Neural cell (in vitro differentiated cells): ENCODE measurements at regions not wholly inside any gene's neighbourhood (a gene's known extent, or its start where the extent isn't known, plus 50 kb on each side); places are given as distances from the start of the nearest gene placed in this dataset.

Experiments used
- H2AFZ ChIP-seq: fragments of 200-600, 300-800 bp; sonication (generic), shearing (Covaris generic); 2 replicates; pipeline ENCODE4 v1.6.0; 2014; ENCODE audit warnings: low read depth, mild to moderate bottlenecking, antibody characterized with exemption, low read length, moderate library complexity
- H3F3A ChIP-seq: fragments of 200-600 bp; shearing (Covaris generic); 2 replicates; pipeline ENCODE4 v1.6.1; 2016; ENCODE audit warnings: mild to moderate bottlenecking, moderate library complexity, mixed read lengths, antibody characterized with exemption, low read length; ENCODE audit not compliant: insufficient read depth, poor library complexity, severe bottlenecking
- H3K27ac ChIP-seq: fragments of 200-600, 300-800 bp; sonication (generic), shearing (Covaris generic); 2 replicates; pipeline ENCODE4 v1.5.1; 2014; ENCODE audit warnings: mild to moderate bottlenecking, low read length, moderate library complexity
- H3K27me3 ChIP-seq: fragments of 300-800, 200-600 bp; sonication (generic), shearing (Covaris generic); 2 replicates; pipeline ENCODE4 v1.6.0; 2014; ENCODE audit warnings: mild to moderate bottlenecking, low read depth, low read length, moderate library complexity; ENCODE audit not compliant: insufficient read depth
- H3K36me3 ChIP-seq: fragments of 300-800, 200-600 bp; sonication (generic), shearing (Covaris generic); 2 replicates; pipeline ENCODE4 v1.5.1; 2014; ENCODE audit warnings: mild to moderate bottlenecking, antibody characterized with exemption, low read length, moderate library complexity; ENCODE audit not compliant: insufficient read depth
- H3K4me2 ChIP-seq: fragments of 300-800, 200-600 bp; sonication (generic), shearing (Covaris generic); 2 replicates; pipeline ENCODE4 v1.6.0; 2014; ENCODE audit warnings: mild to moderate bottlenecking, low read length
- H3K4me3 ChIP-seq: fragments of 300-800, 200-600 bp; sonication (generic), shearing (Covaris generic); 2 replicates; pipeline ENCODE4 v1.5.1; 2014; ENCODE audit warnings: mild to moderate bottlenecking, low read length, moderate library complexity
- H3K79me2 ChIP-seq: fragments of 200-600 bp; shearing (Covaris generic); replicated peaks from 2 replicates; pipeline ENCODE4 v1.6.0; 2014; ENCODE audit warnings: mild to moderate bottlenecking, low read length, moderate library complexity; ENCODE audit not compliant: insufficient read depth
- H3K9ac ChIP-seq: fragments of 300-800, 200-600 bp; sonication (generic), shearing (Covaris generic); 2 replicates; pipeline ENCODE4 v1.6.1; 2016; ENCODE audit warnings: mild to moderate bottlenecking, low read length, mixed read lengths
- H3K9me2 ChIP-seq: fragments of 200-600 bp; shearing (Covaris generic); 2 replicates; pipeline ENCODE4 v1.6.1; 2016; ENCODE audit warnings: mild to moderate bottlenecking, low read length, mixed read lengths; ENCODE audit not compliant: insufficient read depth
- H3K9me3 ChIP-seq: fragments of 200-600, 300-800 bp; sonication (generic), shearing (Covaris generic); 2 replicates; pipeline ENCODE4 v1.6.1; 2016; ENCODE audit warnings: mild to moderate bottlenecking, mixed run types, low read length, moderate library complexity, mixed read lengths
- H4K20me1 ChIP-seq: fragments of 200-600 bp; shearing (Covaris generic); 2 replicates; pipeline ENCODE4 v1.6.1; 2016; ENCODE audit warnings: mild to moderate bottlenecking, mixed run types; ENCODE audit not compliant: insufficient read depth
- EP300 ChIP-seq: fragments of 450-650 bp; conservative IDR thresholded peaks from 2 replicates; pipeline ENCODE4 v1.6.1; 2014; ENCODE audit warnings: antibody characterized with exemption, mild to moderate bottlenecking, moderate library complexity; ENCODE audit not compliant: poor library complexity, severe bottlenecking
- EZH2 ChIP-seq: fragments of 200-600, 300-800 bp; shearing (Covaris generic), sonication (generic); IDR thresholded peaks from 2 replicates; pipeline ENCODE4 v1.6.1; 2014; ENCODE audit warnings: antibody characterized with exemption, low read length, borderline replicate concordance, mild to moderate bottlenecking; ENCODE audit not compliant: insufficient read depth, poor library complexity, severe bottlenecking
- MXI1 ChIP-seq: fragments of 450-650 bp; conservative IDR thresholded peaks from 2 replicates; pipeline ENCODE4 v1.6.1; 2014; ENCODE audit warnings: antibody characterized with exemption, mild to moderate bottlenecking; ENCODE audit not compliant: poor library complexity, severe bottlenecking
- POLR2AphosphoS5 ChIP-seq: IDR thresholded peaks from 2 replicates; pipeline ENCODE4 v1.6.1; 2012
- RAD21 ChIP-seq: fragments of 450-650 bp; conservative IDR thresholded peaks from 2 replicates; pipeline ENCODE4 v1.6.1; 2014; ENCODE audit warnings: antibody characterized with exemption, mild to moderate bottlenecking, moderate library complexity
- SMC3 ChIP-seq: fragments of 450-650 bp; conservative IDR thresholded peaks from 2 replicates; pipeline ENCODE4 v1.6.1; 2014; ENCODE audit warnings: antibody characterized with exemption, mild to moderate bottlenecking, moderate library complexity; ENCODE audit not compliant: poor library complexity
- TAF1 ChIP-seq: IDR thresholded peaks from 2 replicates; pipeline ENCODE4 v1.6.1; 2012; ENCODE audit warnings: low read depth
- TF ChIP-seq, protein P1 (sequence below): IDR thresholded peaks from 2 replicates; pipeline ENCODE4 v1.6.1; 2012; ENCODE audit warnings: borderline replicate concordance
- TF ChIP-seq, protein P2 (sequence below): fragments of 450-650 bp; IDR thresholded peaks from 2 replicates; pipeline ENCODE4 v1.5.1; 2014; ENCODE audit warnings: antibody characterized with exemption, mild to moderate bottlenecking, moderate library complexity; ENCODE audit not compliant: poor library complexity, severe bottlenecking

DNA sequence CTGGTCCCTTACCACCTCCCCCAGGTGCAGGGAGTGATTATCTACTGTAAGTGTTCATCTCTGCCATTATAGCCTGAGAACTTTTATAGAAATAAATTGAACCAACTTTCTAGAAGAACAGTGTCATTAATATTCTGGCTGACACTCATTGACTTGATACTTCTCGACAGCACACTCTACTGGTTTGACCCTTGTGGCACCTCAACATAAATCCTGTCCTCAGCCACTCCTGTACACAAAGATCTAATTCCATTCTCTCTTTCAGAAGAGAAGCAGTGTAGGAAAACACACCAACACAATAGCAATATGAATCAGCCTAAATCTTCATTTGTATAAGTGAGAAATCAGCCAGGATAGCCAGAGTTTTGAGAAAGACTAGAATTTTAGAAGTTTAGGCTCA is 417.7 kb downstream of the TAF11L14 start:
- Histone ChIP-seq H3K79me2 (no peaks in the 10 kb centered on the region), H3K27ac (no peak overlapping the region), H3K9me3 (no peaks in the 10 kb centered on the region), H3F3A (no peaks in the 10 kb centered on the region), H4K20me1 (no peaks in the 10 kb centered on the region), H3K4me3 (no peak overlapping the region), H3K4me2 (no peak overlapping the region), H3K27me3 (no peaks in the 10 kb centered on the region), H3K9me2 (no peaks in the 10 kb centered on the region), H3K9ac (no peak overlapping the region), H3K36me3 (no peaks in the 10 kb centered on the region), H2AFZ (no peak overlapping the region)
- TF ChIP-seq TAF1, result no peak
- no peak for TF ChIP-seq EP300
- TF ChIP-seq SMC3, result no peak
- TF ChIP-seq POLR2AphosphoS5, result no peak
- no peak for TF ChIP-seq MXI1
- no peak for TF ChIP-seq EZH2
- no peak for TF ChIP-seq RAD21
- TF ChIP-seq, protein P1, sequence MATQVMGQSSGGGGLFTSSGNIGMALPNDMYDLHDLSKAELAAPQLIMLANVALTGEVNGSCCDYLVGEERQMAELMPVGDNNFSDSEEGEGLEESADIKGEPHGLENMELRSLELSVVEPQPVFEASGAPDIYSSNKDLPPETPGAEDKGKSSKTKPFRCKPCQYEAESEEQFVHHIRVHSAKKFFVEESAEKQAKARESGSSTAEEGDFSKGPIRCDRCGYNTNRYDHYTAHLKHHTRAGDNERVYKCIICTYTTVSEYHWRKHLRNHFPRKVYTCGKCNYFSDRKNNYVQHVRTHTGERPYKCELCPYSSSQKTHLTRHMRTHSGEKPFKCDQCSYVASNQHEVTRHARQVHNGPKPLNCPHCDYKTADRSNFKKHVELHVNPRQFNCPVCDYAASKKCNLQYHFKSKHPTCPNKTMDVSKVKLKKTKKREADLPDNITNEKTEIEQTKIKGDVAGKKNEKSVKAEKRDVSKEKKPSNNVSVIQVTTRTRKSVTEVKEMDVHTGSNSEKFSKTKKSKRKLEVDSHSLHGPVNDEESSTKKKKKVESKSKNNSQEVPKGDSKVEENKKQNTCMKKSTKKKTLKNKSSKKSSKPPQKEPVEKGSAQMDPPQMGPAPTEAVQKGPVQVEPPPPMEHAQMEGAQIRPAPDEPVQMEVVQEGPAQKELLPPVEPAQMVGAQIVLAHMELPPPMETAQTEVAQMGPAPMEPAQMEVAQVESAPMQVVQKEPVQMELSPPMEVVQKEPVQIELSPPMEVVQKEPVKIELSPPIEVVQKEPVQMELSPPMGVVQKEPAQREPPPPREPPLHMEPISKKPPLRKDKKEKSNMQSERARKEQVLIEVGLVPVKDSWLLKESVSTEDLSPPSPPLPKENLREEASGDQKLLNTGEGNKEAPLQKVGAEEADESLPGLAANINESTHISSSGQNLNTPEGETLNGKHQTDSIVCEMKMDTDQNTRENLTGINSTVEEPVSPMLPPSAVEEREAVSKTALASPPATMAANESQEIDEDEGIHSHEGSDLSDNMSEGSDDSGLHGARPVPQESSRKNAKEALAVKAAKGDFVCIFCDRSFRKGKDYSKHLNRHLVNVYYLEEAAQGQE, result no peak
- TF ChIP-seq, protein P2, sequence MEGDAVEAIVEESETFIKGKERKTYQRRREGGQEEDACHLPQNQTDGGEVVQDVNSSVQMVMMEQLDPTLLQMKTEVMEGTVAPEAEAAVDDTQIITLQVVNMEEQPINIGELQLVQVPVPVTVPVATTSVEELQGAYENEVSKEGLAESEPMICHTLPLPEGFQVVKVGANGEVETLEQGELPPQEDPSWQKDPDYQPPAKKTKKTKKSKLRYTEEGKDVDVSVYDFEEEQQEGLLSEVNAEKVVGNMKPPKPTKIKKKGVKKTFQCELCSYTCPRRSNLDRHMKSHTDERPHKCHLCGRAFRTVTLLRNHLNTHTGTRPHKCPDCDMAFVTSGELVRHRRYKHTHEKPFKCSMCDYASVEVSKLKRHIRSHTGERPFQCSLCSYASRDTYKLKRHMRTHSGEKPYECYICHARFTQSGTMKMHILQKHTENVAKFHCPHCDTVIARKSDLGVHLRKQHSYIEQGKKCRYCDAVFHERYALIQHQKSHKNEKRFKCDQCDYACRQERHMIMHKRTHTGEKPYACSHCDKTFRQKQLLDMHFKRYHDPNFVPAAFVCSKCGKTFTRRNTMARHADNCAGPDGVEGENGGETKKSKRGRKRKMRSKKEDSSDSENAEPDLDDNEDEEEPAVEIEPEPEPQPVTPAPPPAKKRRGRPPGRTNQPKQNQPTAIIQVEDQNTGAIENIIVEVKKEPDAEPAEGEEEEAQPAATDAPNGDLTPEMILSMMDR, result no peak

DNA sequence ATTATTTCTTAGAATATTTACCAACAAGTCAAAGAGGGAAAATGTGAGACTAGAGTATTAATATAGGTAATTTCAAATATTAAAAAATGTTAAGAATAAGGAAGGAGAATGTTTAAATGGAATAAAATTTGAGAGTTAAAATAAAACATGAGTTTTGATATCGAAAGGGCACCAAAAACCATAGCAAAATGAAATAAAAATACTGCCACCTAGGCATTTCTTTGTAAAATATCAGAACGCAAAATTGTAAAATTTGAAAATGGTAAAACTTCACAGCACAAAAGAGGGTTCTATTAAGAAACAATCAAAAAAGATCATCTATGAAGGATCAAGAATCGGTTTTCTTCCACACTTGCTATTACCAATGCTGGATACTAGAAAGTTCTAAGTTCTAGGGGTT is 418.3 kb downstream of the TAF11L14 start:
- no peaks in the 10 kb centered on the region for H3K36me3 ChIP-seq
- H3K27me3 ChIP-seq, result no peaks in the 10 kb centered on the region
- H3K9me3 ChIP-seq, result no peaks in the 10 kb centered on the region
- no peak overlapping the region for H3K4me3 ChIP-seq
- no peak overlapping the region for H3K27ac ChIP-seq
- H3K79me2 ChIP-seq, result no peaks in the 10 kb centered on the region
- H3K9me2 ChIP-seq, result no peaks in the 10 kb centered on the region
- H4K20me1 ChIP-seq, result no peaks in the 10 kb centered on the region
- H2AFZ ChIP-seq, result no peak overlapping the region
- TF ChIP-seq EP300, result no peak
- TF ChIP-seq, protein P1, result no peak
- TF ChIP-seq EZH2, result no peak
- no peak for TF ChIP-seq RAD21
- TF ChIP-seq POLR2AphosphoS5, result no peak
- TF ChIP-seq SMC3, result no peak
- TF ChIP-seq, protein P2, result no peak
- no peak overlapping the region for H3K4me2 ChIP-seq
- H3K9ac ChIP-seq, result no peak overlapping the region
- no peaks in the 10 kb centered on the region for H3F3A ChIP-seq
